ENCODE measurements at regions not wholly inside any gene's neighbourhood (a gene's known extent, or its start where the extent isn't known, plus 50 kb on each side); places are given as distances from the start of the nearest gene placed in this dataset.
"Not testable (repeated sequence)": the region's sequence is repeated elsewhere in the genome, so short reads cannot be mapped to it uniquely, and the experiment has no call there.

DNA sequence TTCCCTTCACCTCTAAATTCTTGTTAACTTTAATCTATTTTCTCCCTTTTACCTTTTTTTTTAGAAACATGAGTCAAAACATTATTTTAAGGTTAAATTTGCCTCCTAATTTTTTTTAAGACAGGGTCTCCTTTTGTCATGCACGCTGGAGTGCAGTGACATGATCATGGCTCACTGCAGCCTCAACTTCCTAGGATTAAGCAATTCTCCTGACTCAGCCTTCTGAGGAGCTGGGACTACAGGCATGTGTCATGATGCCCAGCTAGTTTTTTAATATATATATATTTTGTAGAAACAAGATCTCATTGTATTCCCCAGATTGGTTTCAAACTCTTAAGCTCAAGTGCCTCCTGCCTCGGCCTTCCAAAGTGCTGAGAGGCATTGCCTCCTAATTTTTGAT, 424.7 kb upstream of the FAM174A start:
- H3K27me3 Mint-ChIP-seq = no peaks in the 10 kb centered on the region
- H3K4me1 Mint-ChIP-seq = no peaks in the 10 kb centered on the region
- no peak overlapping the region for H3K27ac Mint-ChIP-seq
- peaks cover 3% of the 10 kb centered on the region for H3K36me3 Mint-ChIP-seq
- ATAC-seq (ENCODE audit: low read depth) (no peak), DNase-seq (ENCODE audit: low spot score in 2 of 2) (no peak)
- no peak overlapping the region for H3K4me3 Mint-ChIP-seq
- H3K9me3 Mint-ChIP-seq = peaks cover 9% of the 10 kb centered on the region

DNA sequence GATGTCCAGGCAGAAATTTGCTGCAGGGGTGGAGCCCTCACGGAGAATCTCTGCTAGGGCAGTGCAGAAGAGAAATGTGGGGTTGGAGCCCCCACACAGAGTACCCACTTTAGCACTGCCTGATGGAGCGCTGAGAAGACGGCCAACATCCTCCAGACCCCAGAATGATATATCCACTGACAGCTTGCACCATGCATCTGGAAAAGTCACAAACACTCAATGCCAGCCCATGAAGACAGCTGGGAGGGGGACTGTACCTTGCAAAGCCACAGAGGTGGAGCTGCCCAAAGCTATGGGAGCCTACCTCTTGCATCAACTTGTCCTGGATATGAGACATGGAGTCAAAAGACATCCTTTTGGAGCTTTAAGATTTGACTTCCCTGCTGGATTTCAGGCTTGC, 426.3 kb upstream of the FAM174A start:
- ATAC-seq (ENCODE audit: low read depth) (no peak), DNase-seq (ENCODE audit: low spot score in 2 of 2) (no peak)
- Mint-ChIP-seq H3K27me3 (no peaks in the 10 kb centered on the region), H3K36me3 (peaks cover 3% of the 10 kb centered on the region), H3K27ac (no peak overlapping the region), H3K9me3 (peaks cover 9% of the 10 kb centered on the region), H3K4me1 (no peaks in the 10 kb centered on the region), H3K4me3 (no peak overlapping the region)

GRCh38 chr5:100103592-100104119, 431.5 kb upstream of the FAM174A start:
- H3K4me1 Mint-ChIP-seq; H3K27ac Mint-ChIP-seq; H3K4me3 Mint-ChIP-seq; H3K27me3 Mint-ChIP-seq; H3K36me3 Mint-ChIP-seq; DNase-seq (ENCODE audit: low spot score in 2 of 2); H3K9me3 Mint-ChIP-seq; ATAC-seq (ENCODE audit: low read depth): not testable (repeated sequence)

GRCh38 chr5:100101466-100101865, 433.7 kb upstream of the FAM174A start:
- H3K4me3 Mint-ChIP-seq; H3K27ac Mint-ChIP-seq; H3K9me3 Mint-ChIP-seq; DNase-seq (ENCODE audit: low spot score in 2 of 2); H3K4me1 Mint-ChIP-seq; ATAC-seq (ENCODE audit: low read depth); H3K27me3 Mint-ChIP-seq; H3K36me3 Mint-ChIP-seq: not testable (repeated sequence)

DNA sequence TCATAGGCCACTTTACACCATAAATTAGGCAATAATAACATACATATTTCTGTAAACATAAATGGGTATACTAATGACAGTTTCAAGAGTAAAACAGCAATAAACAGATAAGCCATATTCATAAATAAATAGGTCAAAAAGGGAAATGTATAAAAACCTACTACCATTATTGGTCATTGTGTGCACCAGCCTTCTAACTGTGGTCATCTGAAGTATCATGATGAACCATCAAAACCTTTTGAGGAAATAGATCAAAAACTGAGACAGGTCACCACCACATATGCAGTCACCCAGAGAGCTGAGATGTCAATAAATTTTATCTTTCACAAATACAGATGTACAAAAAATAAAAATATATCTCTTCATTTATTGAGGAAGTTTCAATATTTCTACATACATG, 438.8 kb upstream of the FAM174A start:
- H3K4me1 Mint-ChIP-seq; H3K9me3 Mint-ChIP-seq; H3K4me3 Mint-ChIP-seq; DNase-seq (ENCODE audit: low spot score in 2 of 2); H3K36me3 Mint-ChIP-seq; H3K27ac Mint-ChIP-seq; ATAC-seq (ENCODE audit: low read depth); H3K27me3 Mint-ChIP-seq: not testable (repeated sequence)

DNA sequence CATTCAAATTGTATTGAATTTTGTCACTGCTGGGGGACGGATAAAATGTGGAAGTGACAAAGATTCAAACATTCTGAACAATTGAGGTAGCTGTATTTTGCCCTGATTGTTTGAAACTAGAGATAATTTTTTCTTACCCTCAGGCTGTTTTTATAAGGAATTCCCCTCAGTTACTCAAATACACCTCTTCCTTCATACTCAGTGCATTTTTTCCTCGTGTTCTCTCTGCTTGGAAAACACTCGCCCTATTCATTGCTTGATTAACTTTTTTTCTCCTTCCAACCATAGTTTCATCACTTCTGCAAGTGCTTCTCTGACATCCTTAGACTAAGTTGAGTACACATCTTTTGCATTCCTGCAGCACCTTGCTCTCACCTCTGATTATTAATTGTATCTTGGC, 454.5 kb upstream of the FAM174A start:
- not testable (repeated sequence) for H3K9me3 Mint-ChIP-seq; H3K4me3 Mint-ChIP-seq; ATAC-seq (ENCODE audit: low read depth); DNase-seq (ENCODE audit: low spot score in 2 of 2); H3K36me3 Mint-ChIP-seq; H3K27me3 Mint-ChIP-seq; H3K27ac Mint-ChIP-seq; H3K4me1 Mint-ChIP-seq

DNA sequence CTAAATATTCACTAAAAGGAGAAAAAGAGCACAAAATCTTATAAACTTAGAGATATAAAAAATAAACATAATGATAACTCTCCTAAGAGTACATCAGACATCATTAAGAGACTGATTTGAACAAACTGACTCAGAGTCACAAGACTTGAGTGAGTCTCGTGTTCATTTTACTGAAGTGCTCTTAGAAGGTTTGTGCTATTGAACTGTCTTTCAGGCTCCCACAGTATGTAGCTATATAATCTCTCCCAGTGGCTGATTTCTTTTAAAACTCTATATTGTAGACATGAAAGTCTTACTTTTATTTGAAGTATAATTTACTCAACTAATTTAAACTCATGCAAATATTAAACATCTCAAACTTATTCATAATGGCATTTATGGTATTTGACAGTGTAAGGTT, 456.0 kb upstream of the FAM174A start:
- not testable (repeated sequence) for DNase-seq (ENCODE audit: low spot score in 2 of 2); H3K27me3 Mint-ChIP-seq; H3K4me1 Mint-ChIP-seq; H3K27ac Mint-ChIP-seq; H3K4me3 Mint-ChIP-seq; H3K36me3 Mint-ChIP-seq; ATAC-seq (ENCODE audit: low read depth); H3K9me3 Mint-ChIP-seq

GRCh38 chr5:100066020-100066419, 469.2 kb upstream of the FAM174A start:
- ATAC-seq (ENCODE audit: low read depth); H3K27me3 Mint-ChIP-seq; H3K4me1 Mint-ChIP-seq; DNase-seq (ENCODE audit: low spot score in 2 of 2); H3K36me3 Mint-ChIP-seq; H3K9me3 Mint-ChIP-seq; H3K27ac Mint-ChIP-seq; H3K4me3 Mint-ChIP-seq: not testable (repeated sequence)

DNA sequence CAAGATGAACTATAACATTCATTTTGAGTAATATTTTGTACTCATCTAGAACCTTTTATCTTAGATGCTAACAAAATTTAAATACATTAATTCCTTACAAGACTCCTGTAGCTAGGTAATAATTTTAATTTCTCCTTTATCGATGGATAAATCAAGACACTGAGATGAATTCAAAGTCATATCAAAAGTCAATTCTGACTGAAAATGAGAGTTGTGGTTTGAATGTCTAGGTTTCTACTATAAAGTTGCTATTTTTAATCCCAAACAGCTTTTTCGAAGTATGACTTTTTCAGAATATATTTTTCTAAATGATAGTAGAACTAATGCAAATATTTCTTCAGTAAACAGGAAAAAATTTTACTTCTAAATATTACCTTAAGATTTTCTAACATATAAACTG, 491.7 kb upstream of the FAM174A start:
- no peak overlapping the region for H3K27ac Mint-ChIP-seq
- ATAC-seq (ENCODE audit: low read depth) (no peak), DNase-seq (ENCODE audit: low spot score in 2 of 2) (no peak)
- no peak overlapping the region for H3K4me3 Mint-ChIP-seq
- H3K9me3 Mint-ChIP-seq = no peaks in the 10 kb centered on the region
- no peaks in the 10 kb centered on the region for H3K36me3 Mint-ChIP-seq
- H3K27me3 Mint-ChIP-seq = no peaks in the 10 kb centered on the region
- no peaks in the 10 kb centered on the region for H3K4me1 Mint-ChIP-seq

DNA sequence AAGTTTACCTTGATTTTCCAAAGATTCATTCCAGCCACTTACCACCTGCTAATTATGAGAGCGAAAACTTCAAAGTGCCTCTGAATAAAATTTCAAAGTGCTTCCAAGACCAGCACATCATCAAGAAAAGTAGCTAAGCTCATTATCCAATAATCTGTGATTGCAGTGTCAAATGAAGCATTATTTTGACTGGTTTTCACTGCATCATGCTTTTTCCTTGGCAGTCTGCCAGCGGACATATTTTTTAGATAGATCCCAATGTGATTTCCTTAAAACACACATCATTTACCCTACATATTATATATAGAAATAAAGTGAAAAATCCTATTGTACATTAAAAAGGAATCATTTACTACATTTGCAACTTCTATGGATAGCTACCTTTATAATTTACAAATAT, 508.6 kb upstream of the FAM174A start:
- H3K4me3 Mint-ChIP-seq = no peak overlapping the region
- no peaks in the 10 kb centered on the region for H3K36me3 Mint-ChIP-seq
- H3K9me3 Mint-ChIP-seq = peaks cover 6% of the 10 kb centered on the region
- ATAC-seq (ENCODE audit: low read depth) = no peak
- H3K27me3 Mint-ChIP-seq = no peaks in the 10 kb centered on the region
- no peak for DNase-seq (ENCODE audit: low spot score in 2 of 2)
- no peak overlapping the region for H3K27ac Mint-ChIP-seq
- H3K4me1 Mint-ChIP-seq = no peaks in the 10 kb centered on the region

- Mint-ChIP-seq H3K4me3 (no peak overlapping the region), H3K4me1 (no peaks in the 10 kb centered on the region), H3K27me3 (no peaks in the 10 kb centered on the region), H3K27ac (no peak overlapping the region), H3K36me3 (no peaks in the 10 kb centered on the region), H3K9me3 (peaks cover 1% of the 10 kb centered on the region)
- ATAC-seq (ENCODE audit: low read depth) (no peak), DNase-seq (ENCODE audit: low spot score in 2 of 2) (no peak)
Measured at GRCh38 chr5:100023536-100023935, 511.6 kb upstream of the FAM174A start.

DNA sequence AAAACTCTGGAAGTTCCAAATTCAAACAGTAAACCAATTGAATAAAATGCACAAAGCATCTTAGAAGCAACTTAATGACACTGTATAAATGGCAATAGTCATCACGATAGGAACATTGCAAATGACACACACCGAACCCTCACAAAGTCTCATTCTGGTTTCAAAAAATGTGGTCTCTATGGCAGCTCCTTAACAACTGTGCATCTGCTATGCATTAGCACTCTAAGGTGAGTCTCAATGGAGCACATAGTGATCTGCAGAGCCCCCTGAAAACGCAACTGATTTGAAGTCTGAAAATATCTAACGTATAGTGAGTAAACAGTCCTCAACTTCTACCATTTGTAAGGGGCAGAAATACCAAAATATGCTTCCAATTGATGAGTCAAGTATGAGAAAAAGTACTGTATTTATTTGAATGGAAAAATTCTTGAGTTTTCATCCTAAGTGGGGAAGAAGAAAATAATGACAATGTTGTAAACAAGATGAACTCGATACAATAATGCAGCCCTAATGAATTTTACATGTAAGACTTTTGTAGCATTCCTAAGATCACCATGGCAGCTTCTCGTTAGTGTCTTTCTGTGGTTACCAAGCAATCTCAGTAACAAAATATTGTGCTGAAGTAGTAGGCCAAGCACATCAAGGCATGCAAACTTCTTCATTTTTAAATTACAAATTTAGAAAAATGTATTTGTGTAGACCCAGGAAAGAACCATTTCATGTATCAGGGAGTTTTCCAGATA, 517.5 kb upstream of the FAM174A start:
- Mint-ChIP-seq H3K27ac (no peak overlapping the region), H3K27me3 (no peaks in the 10 kb centered on the region), H3K9me3 (peaks cover 1% of the 10 kb centered on the region)

GRCh38 chr5:100013305-100013704, 521.9 kb upstream of the FAM174A start:
- not testable (repeated sequence) for H3K27ac Mint-ChIP-seq; H3K4me3 Mint-ChIP-seq; H3K4me1 Mint-ChIP-seq; H3K36me3 Mint-ChIP-seq; H3K9me3 Mint-ChIP-seq; H3K27me3 Mint-ChIP-seq; DNase-seq (ENCODE audit: low spot score in 2 of 2); ATAC-seq (ENCODE audit: low read depth)

More for the DNA sequence above, 517.5 kb upstream of the FAM174A start:
- Mint-ChIP-seq H3K4me1 (no peaks in the 10 kb centered on the region), H3K36me3 (no peaks in the 10 kb centered on the region), H3K4me3 (no peak overlapping the region)
- ATAC-seq (ENCODE audit: low read depth) (no peak), DNase-seq (ENCODE audit: low spot score in 2 of 2) (no peak)

- H3K36me3 Mint-ChIP-seq; H3K9me3 Mint-ChIP-seq; H3K4me1 Mint-ChIP-seq; H3K27me3 Mint-ChIP-seq; ATAC-seq (ENCODE audit: low read depth); H3K4me3 Mint-ChIP-seq; DNase-seq (ENCODE audit: low spot score in 2 of 2); H3K27ac Mint-ChIP-seq: not testable (repeated sequence)
Measured at GRCh38 chr5:100011160-100011559, 524.0 kb upstream of the FAM174A start.

DNA sequence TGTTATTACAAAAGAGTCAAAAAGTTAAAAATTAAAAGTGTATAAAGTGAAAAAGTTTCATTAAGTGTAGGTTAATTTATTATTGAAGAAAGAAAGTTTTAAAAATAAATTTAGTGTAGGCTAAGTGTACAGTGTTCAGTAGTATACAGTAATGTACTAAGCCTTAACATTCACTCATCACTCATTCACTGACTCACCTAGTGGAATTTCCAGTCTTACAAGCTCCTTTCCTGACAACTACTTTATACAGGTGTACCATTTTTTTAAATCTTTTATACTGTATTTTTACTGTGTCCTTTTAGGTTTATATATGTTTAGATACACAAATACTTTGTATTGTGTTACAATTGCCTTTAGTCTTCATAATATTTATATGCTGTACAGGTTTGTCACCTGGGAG, 530.2 kb upstream of the FAM174A start:
- Mint-ChIP-seq H3K27me3 (no peaks in the 10 kb centered on the region), H3K36me3 (no peaks in the 10 kb centered on the region), H3K4me1 (no peaks in the 10 kb centered on the region), H3K4me3 (no peak overlapping the region), H3K9me3 (no peaks in the 10 kb centered on the region), H3K27ac (no peak overlapping the region)
- DNase-seq (ENCODE audit: low spot score in 2 of 2) (no peak), ATAC-seq (ENCODE audit: low read depth) (no peak)

Data from memory B cell (primary cell).